SK-N-SH treated with all-trans-retinoic acid at 6 μM for 48 hours (cell line): ENCODE measurements at regions not wholly inside any gene's neighbourhood (a gene's known extent, or its start where the extent isn't known, plus 50 kb on each side); places are given as distances from the start of the nearest gene placed in this dataset.

Source experiments
- ARNTL ChIP-seq: fragments of 450-650 bp; formaldehyde crosslinking; IDR thresholded peaks from 2 replicates; pipeline ENCODE4 v1.5.0; 2020; ENCODE audit warnings: low read depth, mild to moderate bottlenecking, moderate library complexity, borderline replicate concordance
- PATZ1 ChIP-seq: fragments of 250-450 bp; sonication (Bioruptor Pico); IDR thresholded peaks from 2 replicates; pipeline ENCODE4 v1.8.0; 2020; ENCODE audit warnings: mild to moderate bottlenecking, moderate library complexity, borderline replicate concordance

- TF ChIP-seq ARNTL (CRISPR knock-in tag) (no peak), PATZ1 (CRISPR knock-in tag) (no peak)
Observed at GRCh38 chr7:136210664-136211063, 233.5 kb upstream of the MTPN start.
